HUDEP-2 (cell line): ENCODE measurements at regions not wholly inside any gene's neighbourhood (a gene's known extent, or its start where the extent isn't known, plus 50 kb on each side); places are given as distances from the start of the nearest gene placed in this dataset.
"Not testable (repeated sequence)": the region's sequence is repeated elsewhere in the genome, so short reads cannot be mapped to it uniquely, and the experiment has no call there.

Source experiments
- DNase-seq, 76 experiments: peaks; one replicate each; lab custom pipeline; 2025; ENCODE audit not compliant: unreplicated experiment in 76 of 76; lab: John Stamatoyannopoulos, UW

DNA sequence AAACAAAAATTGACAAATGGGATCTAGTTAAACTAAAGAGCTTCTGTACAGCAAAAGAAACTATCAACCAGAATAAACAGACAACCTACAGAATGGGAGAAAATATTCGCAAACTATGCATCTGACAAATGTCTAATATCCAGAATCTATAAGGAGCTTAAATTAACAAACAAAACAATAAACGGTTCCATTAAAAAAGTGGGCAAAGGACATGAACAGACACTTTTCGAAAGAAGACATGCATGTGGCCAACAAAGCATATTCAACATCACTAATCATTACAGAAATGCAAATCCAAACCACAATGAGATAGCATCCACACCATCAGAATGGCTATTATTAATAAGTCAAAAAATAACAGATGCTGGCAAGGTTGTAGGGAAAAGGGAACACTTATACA is 50.5 kb upstream of the MED13L start:
- not testable (repeated sequence) for DNase-seq

DNA sequence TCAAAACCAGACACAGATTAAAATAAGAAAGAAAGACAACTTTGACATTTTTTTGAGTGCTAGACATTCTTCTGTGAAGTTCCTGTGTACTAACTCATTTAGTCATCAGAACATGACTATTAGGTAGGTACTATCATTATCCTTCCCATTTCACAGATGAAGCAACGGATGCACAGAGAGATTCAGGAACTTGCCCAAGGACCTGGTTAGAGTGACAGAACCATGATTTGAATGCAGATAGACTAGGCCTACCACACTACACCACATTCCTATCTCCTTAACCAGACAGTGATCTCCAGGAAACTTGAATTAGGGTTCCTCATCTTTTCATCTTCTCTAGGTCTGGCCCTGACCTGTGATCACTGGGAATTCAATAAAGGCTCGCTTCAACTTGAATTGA is 54.4 kb upstream of the MED13L start:
- no peak for DNase-seq

DNA sequence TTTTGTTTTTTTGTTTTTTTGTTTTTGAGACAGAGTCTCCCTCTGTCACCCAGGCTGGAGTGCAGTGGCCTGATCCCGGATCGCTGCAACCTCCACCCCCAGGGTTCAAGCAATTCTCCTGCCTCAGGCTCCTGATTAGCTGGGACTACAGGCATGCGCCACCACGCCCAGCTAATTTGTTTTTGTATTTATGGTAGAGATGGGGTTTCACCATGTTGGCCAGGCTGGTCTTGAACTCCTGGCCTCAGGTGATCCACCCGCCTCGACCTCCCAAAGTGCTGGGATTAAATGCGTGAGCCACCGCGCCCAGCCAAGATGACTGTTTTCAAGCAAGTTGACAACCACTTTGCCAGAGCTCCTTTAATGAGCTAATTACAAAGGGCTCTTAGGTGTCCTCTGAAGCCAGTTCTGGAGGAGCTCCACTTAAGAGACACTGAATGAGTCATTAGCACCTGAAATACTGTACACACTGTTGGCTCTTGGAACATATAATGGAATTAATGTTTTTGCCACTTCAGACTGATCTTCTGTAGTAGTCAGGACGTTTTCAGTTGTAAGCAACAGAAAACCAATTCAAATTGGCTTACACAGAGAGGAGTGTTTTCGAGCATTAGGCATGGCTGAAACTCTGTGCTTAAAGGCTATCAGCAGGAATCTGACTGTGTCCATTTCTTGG is 55.4 kb upstream of the MED13L start:
- DNase-seq: no peak

DNA sequence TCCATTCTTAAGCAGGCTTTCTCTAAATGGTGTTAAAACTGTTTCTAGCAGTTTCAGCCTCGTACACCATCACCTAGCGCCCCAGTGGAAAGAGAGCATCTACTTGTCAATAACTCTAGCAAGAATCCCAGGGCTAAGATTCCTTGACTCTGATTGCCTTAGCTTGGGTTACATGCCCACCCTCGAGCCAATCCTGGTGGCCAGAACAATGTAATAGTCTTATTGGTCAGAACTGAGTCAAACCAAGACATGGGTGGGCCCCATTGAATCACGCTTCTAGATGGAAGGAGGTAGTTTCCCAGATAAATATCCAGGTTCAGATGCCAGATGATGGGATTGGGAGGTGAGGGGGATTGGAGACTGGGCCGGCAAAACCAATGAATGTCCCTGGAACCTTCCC is 55.9 kb upstream of the MED13L start:
- no peak for DNase-seq

DNA sequence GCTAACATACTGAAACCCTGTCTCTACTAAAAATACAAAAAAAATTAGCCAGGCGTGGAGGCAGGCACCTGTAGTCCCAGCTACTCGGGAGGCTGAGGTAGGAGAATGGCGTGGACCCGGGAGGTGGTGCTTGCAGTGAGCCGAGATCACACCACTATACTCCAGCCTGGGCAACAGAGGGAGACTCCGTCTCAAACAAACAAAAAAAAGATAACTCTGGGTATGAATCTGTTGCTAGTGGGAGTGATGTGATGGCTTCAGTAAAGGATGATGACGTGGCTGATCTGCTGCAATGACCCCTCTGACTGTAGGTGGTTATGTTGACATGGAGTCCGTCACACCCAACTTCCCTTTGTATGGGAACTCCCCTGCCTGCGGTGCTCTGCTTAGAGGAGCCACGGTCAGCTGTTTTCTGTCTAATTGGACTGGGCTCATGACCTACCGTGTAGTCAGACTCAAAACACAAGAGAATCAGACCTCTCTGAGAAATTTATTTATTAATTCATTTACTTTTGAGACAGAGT is 59.1 kb upstream of the MED13L start:
- no peak for DNase-seq

DNA sequence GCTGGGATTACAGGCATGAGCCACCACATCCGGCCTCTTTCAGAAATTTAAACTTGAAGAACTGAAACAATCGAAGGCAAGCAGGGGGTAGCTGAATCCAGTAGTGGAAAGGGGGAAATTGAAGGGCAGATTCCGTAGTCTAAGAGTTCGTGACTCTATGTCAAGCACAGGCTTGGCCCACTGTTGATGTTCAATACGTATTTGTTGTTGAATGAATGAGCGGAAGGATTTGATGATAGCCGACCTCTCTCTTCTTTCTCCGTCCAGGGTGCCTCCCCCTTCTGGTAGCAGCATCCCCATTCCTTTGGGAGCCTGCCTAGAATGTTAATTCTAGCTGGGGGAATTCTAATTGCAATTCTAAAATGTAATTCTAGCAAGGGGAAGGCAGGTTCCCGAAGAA is 59.8 kb upstream of the MED13L start:
- DNase-seq: no peak

DNA sequence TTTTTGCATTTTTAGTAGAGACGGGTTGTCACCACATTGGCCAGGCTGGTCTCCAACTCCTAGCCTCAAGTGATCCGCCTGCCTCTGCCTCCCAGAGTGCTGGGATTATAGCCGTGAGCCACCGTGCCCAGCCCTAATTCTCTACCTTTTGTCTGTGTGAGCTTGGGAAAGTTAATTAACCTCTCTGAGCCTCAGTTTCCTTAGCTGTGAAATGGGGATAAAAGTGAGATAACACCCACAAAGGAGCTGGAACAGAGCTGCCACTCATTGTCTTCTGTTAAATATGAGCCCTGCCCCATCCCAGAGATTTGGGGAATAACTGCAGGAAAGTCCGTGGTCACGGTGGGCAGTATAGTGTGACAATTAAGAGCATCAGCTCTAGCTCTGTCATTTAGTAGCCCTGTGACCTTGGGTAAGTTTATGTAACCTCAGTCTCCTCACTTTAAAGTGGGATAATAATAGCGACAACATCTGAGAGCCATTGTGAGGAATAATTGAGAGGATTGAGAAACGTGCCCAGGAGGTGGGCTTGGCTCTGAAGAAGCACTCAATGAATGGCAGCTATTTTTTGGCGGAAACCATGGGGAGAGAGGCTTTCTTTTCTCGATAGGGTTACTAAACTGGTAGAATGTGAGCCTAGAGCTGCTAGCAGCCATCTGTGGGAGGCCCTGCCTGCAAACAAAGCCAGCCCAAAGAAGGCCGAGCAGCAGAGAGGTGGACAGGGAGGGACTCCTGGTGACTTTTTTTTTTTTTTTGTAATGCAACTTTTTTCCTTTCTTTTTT is 60.8 kb upstream of the MED13L start:
- no peak for DNase-seq

DNA sequence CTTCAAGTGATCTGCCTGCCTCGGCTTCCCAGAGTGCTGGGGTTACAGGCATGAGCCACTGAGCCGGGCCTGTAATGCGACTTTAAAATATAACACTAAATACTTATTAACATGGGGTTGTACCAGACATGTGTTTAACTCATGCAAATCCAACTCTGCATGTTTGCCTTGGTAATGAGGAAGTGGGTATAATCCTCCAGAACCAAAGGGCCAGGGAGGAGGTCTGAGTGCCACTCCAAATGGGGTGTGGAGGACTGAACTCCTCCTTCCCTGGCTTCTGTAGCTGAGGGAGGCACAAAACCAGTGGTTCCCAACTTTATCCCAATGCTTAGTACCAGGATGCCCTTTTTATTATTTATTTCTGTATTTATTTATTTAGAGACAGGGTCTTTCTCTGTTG is 61.6 kb upstream of the MED13L start:
- no peak for DNase-seq

DNA sequence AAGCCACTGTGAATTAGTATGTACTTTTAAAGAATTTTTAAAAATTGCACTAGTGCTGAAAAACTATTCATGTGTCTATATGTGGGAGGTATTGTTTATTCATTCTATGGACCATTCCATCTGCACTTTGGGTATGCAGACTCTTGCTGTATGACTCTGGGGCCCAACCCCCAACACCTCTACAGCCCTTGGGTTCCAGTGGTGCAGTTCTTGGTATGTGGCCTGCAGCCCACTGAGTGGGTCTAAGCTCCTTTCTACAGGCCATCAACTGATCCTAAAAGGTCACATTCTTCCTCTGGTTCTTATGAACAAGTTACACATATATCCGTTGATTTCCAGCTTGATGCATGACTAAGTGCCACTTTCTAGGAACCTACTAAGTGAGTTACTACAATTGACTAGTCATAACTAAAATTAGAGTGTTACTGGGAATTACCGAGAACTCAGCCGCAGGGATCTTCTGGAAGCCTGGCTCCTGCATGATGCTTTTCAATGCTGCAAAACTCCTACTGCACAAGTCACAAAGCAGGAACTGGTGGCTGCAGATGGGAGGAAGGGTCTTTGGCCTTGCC is 62.4 kb upstream of the MED13L start:
- no peak for DNase-seq

DNA sequence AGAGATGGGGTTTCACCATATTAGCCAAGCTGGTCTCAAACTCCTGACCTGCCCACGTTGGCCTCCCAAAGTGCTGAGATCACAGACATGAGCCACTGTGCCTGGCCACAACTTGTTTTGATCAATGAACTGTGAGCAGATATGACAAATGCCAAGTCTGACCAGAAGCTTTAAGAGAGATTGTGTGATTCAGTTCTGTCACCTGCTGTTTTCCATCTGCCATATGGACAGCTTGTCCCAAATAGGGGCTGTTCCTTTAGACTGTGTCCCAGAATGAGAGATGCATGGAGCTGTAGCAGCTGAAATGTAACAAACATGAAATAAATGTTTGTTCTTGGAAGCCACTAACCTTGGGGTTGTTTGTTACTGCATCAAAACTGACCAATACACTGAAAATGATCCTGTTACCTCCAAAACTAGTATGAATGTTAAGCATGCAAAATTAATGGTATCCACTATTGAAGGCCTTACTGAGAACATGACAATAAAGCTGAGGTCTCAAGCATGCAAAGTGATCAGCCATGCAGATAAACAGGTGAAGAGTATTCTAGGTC is 65.9 kb upstream of the MED13L start:
- DNase-seq: no peak

DNA sequence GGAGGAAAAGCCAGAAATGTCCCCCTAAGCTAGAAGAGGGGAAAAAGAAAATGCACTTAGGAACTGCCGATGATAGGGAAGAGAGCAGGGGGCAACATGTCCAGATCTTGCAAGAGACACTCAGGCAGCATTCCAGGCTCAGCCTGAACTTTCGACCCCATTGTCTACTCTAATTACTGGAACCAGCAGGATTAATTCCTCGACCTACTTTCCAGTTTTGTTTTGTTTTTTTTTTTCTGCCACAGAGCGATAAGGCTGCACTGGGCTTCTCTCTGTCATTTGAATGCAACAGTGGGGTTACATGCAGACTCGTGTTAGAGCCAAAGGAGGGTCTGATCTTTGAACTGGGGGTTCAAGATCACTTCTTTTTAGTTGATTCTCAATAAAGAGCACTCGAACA is 68.7 kb upstream of the MED13L start:
- DNase-seq: no peak

DNA sequence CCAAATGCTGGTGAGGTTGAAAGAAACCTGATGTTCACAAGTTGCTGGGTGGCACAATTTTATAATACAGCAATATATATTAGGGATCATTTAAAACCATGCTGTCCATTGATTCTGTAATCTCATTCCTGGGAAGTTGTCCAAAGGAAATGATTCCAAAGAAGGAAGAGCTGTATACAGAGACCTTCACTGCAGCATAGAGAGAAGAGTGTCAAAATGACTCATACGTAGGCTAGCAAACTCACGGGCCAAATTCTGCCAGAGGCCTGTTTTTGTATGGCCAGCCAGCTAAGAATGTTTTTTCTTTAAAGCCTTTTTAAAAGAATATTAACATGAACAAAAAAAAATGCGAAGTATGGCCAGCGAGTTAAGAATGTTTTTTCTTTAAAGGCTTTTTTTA is 69.2 kb upstream of the MED13L start:
- DNase-seq: no peak

DNA sequence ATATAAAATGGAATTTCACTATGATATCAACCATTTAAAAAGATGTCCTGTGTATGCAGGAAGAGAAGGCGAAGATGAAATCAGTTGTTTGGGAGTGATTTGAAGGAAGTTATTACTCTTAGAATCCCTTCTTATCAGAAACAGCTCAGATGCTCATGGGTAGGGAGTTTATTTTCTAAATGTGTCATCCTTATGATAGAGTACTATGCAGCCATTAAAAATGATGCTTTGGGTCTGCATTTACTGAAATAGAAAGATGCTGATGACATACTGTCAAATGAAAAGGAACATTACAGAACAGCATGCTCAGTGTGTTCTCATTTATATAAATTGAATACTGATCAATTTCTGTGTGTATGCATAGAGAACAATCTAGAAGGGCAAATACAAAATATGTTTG is 69.8 kb upstream of the MED13L start:
- no peak for DNase-seq

DNA sequence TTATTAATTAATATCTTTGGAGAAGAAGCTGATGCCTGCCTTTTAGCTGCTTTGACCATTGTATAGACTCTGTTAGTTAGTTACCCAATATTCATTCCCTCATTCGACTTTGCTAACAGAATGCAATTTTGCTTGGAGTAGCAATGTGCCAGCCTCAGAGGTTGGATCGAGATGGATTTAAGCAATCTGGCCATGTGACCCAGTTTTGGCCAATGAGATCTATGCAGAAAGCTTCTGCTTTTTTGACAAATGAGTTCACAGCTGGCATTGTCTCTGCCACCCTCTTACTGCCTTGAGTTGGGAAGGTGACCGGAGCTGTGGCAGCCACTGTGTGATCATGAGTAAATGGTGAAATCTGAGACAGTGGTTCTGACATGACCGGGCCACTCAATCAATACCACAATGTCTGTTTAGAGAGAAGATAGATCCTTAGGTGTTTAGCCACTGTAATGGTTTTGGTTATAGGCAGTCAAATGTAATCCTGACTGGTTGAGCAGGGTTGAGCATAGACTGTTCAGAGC is 74.9 kb upstream of the MED13L start:
- no peak for DNase-seq

DNA sequence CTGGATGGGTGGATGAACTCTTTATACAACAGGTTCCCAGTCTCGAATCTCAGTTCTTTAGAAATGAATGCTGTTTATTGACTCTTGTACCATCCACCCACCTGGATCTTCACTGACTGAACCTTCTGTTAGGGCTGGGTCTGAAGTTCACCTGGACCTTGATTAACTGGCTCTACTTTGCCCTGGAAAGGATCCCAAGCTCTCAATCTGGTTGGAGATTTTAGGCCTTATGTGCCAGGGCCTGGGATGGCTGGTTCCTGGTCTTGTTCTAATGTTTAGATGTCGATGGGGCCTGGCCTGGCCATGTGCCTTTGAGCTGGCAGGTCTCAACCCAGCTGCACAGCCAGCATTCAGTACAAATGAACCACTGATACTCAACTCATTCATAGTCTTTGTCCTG is 76.5 kb upstream of the MED13L start:
- DNase-seq: no peak

DNA sequence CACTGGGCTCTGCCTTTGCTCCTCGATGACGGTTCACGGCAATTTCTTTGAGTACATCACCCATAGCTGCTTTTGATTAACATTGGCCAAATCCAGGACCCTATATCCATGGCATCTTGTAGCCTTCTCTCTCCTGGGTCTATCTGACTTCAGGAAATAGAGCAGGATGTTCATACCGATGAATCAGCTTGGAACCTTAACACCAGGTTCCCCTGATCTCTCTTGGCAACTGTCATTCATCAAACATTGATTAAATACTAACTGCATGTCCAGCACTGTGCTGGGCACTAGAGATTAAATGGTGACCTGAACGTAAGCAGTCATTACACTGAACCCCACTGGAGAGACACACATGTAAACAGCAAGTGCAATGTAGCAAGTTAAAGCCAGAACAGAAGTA is 77.0 kb upstream of the MED13L start:
- DNase-seq: no peak

DNA sequence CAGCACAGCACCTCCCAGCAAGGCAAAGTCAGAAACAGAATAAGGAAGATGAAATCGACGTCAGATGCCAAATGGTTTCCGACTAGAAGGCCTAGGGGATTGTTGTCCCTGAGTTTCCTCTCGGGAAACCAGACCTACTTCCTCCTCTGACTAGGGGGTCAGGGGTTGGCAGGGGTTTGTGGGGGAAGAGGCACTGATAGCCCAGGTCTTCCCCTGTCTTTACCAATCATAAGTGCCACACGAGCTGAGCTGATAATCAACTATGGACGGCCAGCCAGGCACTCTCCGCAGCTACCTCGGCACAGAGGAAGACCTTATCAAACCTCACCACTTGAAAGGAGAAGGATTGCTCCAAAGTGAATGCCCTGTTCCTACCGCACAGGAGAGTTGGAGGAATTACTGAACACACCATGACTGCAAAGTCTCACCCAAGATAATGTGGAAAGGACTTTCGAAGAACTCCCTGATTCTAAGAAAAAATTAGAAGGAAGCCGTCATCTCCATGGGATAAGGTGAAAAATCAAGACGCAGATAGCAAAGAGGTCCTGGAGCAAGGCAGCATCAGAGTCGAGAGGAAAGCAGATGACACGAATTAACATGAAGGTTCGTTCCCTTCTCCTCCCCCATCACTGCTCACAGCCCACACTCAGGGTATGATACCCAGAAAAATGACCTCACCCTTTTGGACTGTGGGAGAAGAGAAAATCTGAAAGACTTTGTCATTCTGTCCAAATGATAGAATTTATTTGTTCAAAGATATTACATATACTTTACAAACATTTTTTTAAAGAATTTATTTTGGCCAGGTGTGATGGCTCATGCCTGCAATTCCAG is 77.7 kb upstream of the MED13L start:
- DNase-seq: no peak

DNA sequence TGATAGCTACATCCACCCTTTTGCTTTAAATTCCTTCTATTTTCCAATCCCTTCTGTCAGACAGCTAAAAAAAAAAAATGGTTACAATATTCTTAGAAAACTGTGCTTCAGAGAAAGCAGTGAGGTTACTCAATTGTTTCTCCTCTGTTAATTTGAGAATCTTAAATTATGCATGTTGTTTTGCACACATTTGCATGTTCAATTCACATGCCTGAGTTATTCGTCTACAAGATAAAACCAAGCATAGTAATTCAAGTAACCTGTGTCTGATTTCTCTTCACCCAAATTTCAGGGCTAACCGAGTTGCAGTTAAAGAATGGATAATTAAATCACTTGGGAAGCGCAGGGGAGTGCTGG is 81.0 kb upstream of the MED13L start:
- DNase-seq: no peak

DNA sequence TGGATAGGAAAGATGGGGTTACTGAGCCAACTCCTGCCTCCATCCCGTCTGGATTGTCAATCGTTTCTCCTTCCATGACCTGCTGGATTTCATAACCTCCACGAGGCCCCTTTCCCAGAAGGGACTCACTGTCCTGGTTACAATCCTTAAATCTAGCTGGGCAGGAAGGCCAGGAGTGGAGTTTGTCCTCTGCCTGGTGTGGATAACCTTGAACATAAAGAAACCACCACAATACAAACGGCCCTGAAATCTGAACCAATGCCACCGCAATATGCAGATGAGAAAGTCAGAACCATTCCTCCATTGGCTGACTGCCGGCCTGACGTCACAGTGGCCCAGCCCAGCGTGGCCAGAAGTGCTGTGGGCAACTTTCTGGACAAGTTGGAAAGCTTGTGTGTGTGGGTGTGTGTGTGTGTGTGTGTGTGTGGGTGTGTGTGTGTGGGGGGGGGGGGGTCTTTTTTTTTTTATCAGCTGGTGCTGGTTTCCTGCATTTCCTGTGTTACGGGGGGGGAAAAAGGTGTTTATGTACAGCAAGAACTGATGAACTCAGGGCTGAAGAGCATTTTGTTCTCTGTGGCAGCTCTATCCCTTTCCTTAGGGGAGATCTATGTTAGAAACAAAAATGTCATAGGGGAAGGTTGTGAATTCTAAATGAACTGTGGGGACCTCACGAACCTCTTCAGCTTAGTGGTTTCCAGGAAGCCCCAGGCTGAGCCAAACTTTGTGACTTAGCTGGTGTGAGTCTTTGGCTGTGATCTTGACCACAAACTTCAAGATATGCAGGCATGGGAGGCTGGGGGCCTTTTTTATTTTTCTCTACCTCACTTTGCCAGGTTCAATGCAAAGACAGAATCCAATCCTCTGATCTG is 81.6 kb upstream of the MED13L start:
- DNase-seq: peak in 74 of 76 experiments; percentile 6 to 91 (median 77)
